Activated CD4-positive, alpha-beta T cell treated with anti-CD3 and anti-CD28 coated beads, Interleukin-2, Interleukin-6, amounts not matched to agents 100 ng/mL and 50 ng/mL, durations not matched to agents 16 hours and 8 hours (primary cell): ENCODE measurements at regions not wholly inside any gene's neighbourhood (a gene's known extent, or its start where the extent isn't known, plus 50 kb on each side); places are given as distances from the start of the nearest gene placed in this dataset.

Experiments used
- DNase-seq: peaks from one replicate; pipeline ENCODE4 v3.0.0-alpha.2; 2020

DNA sequence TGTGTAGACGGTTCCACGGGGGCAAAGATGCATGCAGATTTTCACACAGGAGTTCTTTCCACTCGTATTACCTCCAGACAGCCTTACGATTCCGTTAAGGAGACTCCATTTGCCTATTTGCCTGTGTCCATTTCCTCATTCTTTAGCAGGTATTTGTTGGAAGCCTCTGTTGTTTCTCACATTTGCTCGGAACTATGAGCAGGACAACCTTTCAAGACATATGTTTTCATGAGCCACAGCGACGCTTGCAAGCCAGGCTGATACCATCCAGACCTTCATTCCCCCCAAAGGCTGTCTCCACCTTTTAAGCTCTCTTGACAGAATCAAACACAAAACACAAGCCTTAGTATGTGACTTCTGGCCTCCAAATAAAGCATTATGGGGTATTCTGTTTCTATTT lies 57.6 kb upstream of the NEDD9 start:
- DNase-seq, result no peak

DNA sequence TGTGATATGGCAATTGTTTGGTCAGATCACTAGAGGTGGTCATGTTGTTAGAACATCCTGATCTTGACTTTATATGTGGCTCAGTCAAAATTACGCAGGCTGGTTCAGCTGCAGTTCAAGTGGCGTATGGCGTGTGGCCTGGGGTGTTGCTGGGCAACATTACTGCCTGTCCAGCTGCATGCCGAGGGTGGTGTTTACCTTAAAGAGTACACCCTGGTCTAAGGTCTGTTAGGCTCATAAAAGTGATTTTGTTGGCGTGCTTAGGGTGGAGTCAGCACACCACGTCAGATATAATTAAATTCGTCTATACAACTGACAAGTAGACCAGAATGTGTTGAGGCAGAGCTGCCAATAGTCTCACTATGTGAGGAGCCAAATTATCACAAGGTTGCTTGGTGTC lies 55.6 kb upstream of the NEDD9 start:
- DNase-seq, result no peak

DNA sequence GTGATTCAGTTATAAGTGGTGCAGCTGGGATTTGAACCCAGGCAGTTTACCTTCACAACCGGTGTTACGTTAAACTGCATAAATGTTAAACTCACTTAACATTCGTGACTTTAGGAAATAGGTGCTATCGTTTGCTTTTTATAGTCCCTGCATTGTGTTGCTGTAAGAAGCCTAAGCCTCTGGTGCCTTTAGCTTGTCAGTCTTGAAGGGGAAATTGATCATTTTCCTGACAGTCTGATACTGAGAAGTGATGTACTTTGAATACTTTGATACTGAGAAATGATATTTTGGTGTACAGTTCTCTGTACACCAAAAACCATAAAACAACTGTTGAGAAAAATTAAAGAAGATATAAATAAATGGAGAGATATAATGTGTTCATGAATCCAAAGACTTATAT lies 52.5 kb upstream of the NEDD9 start:
- DNase-seq, result no peak

DNA sequence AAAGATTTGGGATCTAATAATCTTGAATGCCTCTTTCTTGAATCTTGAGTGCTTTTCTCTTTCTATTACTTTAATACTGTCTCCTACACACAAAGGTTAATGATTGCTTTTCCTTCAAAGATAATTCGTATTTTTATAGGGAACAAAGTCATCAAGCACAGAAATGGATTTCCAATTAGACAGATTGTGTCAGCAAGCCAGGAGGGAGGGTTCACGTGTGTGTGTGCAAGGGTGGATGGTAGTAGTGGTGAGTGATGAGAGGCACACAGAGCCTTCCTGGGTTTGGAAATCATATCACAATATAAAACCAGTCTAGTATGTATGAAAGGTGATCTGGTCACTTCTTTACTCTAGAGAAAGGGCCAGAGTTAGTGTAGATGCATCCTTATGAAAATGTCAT lies 51.2 kb upstream of the NEDD9 start:
- DNase-seq, result no peak

DNA sequence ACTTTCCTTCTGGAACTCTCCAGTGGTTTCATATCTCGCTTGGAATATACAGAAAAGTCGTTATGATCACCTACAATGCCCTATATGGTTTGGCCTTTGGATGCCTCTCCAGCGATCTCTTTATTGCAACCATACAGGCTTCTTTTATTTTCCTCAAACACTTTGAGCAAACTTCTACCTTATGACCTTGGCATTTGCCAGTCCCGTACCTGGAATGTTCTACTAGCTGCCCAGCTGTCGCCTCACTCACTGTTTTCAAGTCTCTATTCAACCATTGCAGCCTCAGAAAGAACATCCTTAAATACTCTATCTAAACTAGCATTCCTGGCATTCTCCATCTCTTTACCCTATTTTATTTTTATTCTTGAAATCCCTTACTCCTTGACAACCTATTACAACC lies 50.4 kb upstream of the NEDD9 start:
- DNase-seq, result no peak
